ENCODE measurements at regions not wholly inside any gene's neighbourhood (a gene's known extent, or its start where the extent isn't known, plus 50 kb on each side); places are given as distances from the start of the nearest gene placed in this dataset.

DNA sequence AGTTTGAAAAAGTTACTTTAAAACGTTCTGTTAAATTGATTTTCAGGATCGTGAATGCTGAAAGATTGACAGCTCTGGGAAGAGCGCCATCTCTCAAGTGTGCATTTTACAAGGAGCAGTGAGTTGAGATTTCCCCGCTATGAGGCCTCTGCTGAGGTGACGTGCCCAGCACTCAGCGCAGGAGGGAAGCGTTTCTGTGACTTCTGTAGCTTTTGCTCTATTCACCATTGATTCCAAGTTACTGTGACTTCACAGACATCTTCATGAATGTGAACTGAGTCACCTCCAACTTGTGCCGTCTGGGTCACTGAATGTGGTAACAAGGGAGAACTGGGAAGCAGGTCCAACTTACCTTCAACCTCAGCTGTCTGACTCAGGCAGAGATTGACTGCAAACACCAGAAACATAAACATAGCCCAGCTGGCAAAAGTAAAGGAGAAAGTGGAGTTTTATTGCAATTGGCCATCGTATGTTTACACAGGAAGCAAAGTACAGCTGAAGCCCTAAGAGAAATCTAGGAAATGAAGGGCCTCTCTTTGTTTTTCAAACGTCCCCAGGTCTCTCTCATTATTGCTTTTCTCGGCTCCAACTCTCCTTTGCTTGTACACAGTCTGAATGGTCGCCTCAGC is 428.8 kb upstream of the CLINT1 start:
- DNase-seq (ENCODE audit: low read depth): peak; percentile 1
- no peaks in the 10 kb centered on the region for H3K36me3 ChIP-seq (ENCODE audit: control insufficient read depth, insufficient read depth, low read length)
- POLR2A ChIA-PET: interaction anchor here (0.6 kb wide), 1 partner anchor 10 kb away, joined by 3 read pairs; no protein-coding TSS in a partner anchor
- TF ChIP-seq, protein P1, sequence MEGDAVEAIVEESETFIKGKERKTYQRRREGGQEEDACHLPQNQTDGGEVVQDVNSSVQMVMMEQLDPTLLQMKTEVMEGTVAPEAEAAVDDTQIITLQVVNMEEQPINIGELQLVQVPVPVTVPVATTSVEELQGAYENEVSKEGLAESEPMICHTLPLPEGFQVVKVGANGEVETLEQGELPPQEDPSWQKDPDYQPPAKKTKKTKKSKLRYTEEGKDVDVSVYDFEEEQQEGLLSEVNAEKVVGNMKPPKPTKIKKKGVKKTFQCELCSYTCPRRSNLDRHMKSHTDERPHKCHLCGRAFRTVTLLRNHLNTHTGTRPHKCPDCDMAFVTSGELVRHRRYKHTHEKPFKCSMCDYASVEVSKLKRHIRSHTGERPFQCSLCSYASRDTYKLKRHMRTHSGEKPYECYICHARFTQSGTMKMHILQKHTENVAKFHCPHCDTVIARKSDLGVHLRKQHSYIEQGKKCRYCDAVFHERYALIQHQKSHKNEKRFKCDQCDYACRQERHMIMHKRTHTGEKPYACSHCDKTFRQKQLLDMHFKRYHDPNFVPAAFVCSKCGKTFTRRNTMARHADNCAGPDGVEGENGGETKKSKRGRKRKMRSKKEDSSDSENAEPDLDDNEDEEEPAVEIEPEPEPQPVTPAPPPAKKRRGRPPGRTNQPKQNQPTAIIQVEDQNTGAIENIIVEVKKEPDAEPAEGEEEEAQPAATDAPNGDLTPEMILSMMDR (IDR thresholded peaks at IDR 0.05; ENCODE audit: insufficient read depth, low read depth, low read length): no peak
- CTCF ChIA-PET: interaction anchor here (1.0 kb wide), 1 partner anchor 24 kb away, joined by 3 read pairs; no protein-coding TSS in a partner anchor
- H3K4me3 ChIP-seq (ENCODE audit: low read depth, low read length): no peak overlapping the region
- H3K27me3 ChIP-seq (ENCODE audit: control insufficient read depth, insufficient read depth, low read length): no peaks in the 10 kb centered on the region

DNA sequence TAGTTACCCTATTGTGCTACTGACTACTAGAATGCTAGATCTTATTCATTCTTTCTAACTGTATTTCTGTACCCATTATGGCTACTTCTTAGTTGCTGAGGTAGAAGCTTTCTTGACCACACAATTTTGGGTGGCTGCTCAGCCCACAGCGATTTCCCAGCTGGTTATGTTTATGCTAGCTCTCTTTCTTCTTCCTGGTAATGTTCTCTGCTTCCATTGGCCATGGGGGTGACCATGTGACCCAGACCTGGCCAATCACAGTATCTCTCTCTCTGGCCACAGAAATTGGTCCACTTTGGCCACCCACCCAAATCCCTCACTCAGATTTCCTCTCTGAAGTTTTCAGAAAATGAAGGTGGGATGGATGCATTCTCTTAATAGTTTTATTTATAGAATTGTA is 427.9 kb upstream of the CLINT1 start:
- ChIA-PET CTCF (no interaction called here), POLR2A (no interaction called here)
- DNase-seq (ENCODE audit: low read depth): no peak
- Histone ChIP-seq H3K4me3 (ENCODE audit: low read depth, low read length) (no peak overlapping the region), H3K36me3 (ENCODE audit: control insufficient read depth, insufficient read depth, low read length) (no peaks in the 10 kb centered on the region), H3K27me3 (ENCODE audit: control insufficient read depth, insufficient read depth, low read length) (no peaks in the 10 kb centered on the region)
- TF ChIP-seq, protein P1 (IDR thresholded peaks at IDR 0.05; ENCODE audit: insufficient read depth, low read depth, low read length): no peak

DNA sequence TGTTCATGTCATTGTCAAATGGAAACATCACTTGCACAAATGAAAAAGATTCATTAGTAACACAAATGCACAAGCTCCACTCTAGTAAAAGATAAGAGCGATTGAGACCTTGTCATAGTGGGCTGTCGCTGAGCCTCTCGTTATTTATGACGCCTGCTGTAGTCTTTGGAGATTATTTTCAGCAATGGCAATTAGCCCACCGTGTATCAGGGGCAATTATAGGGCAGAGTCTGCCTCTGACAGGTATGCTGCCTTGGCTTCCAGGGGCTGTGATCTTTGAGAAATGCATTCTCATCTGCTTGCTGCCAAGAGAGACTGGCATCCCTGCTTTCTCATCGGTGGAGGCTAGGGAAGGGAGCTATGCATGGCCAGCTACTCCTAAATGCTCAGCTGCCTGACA is 426.8 kb upstream of the CLINT1 start:
- H3K27me3 ChIP-seq (ENCODE audit: control insufficient read depth, insufficient read depth, low read length): no peaks in the 10 kb centered on the region
- ChIA-PET POLR2A (no interaction called here), CTCF (interaction anchor here (0.9 to 1.3 kb wide), 2 partner anchors 10 to 12 kb away, joined by 3 to 4 read pairs; no protein-coding TSS in a partner anchor)
- DNase-seq (ENCODE audit: low read depth): no peak
- no peak overlapping the region for H3K4me3 ChIP-seq (ENCODE audit: low read depth, low read length)
- TF ChIP-seq, protein P1 (IDR thresholded peaks at IDR 0.05; ENCODE audit: insufficient read depth, low read depth, low read length): no peak
- no peaks in the 10 kb centered on the region for H3K36me3 ChIP-seq (ENCODE audit: control insufficient read depth, insufficient read depth, low read length)

DNA sequence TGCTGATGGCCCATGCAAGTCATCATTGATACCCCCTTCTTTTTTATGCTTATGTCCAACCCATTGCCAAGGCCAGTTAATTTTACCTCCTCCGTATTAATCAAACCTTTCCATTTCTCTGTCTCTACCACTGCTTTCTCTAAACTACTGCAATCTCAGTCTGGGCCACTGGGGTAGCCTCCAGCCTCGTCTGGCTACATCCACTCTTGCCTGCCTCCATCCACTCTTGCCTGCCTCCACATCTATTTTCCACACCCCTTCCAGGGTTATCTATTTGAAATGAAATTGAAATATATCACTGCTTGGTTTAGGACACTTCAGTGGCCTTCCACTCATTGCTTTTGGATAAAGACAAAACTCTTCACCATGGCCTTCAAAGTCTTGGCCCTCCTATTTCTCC is 425.3 kb upstream of the CLINT1 start:
- H3K4me3 ChIP-seq (ENCODE audit: low read depth, low read length): no peak overlapping the region
- H3K36me3 ChIP-seq (ENCODE audit: control insufficient read depth, insufficient read depth, low read length): no peaks in the 10 kb centered on the region
- TF ChIP-seq, protein P1 (IDR thresholded peaks at IDR 0.05; ENCODE audit: insufficient read depth, low read depth, low read length): no peak
- POLR2A ChIA-PET: no interaction called here
- DNase-seq (ENCODE audit: low read depth): no peak
- CTCF ChIA-PET: no interaction called here
- no peaks in the 10 kb centered on the region for H3K27me3 ChIP-seq (ENCODE audit: control insufficient read depth, insufficient read depth, low read length)

DNA sequence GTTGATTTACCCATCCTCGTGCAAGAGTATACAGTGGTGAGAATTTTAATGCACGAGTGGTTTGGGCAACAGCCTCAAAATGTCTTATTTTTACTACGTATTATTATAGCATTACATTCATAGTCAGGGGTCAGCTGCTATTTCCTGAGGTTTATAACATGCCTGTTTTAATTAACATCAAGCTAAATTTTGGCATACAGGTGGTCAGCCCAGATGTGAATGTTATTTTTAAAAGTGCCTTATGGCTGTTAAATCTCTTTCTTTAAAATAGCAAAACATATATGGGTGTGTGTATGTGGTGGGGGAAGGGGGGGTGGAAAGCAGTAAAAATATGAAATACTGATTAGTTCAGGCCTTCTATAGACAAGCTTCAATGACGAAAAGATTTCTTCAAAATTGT is 424.5 kb upstream of the CLINT1 start:
- ChIA-PET CTCF (interaction anchor here (1.6 kb wide), 1 partner anchor 412 kb away, joined by 4 read pairs; no protein-coding TSS in a partner anchor), POLR2A (no interaction called here)
- no peak for DNase-seq (ENCODE audit: low read depth)
- no peaks in the 10 kb centered on the region for H3K36me3 ChIP-seq (ENCODE audit: control insufficient read depth, insufficient read depth, low read length)
- TF ChIP-seq, protein P1 (IDR thresholded peaks at IDR 0.05; ENCODE audit: insufficient read depth, low read depth, low read length): no peak
- no peaks in the 10 kb centered on the region for H3K27me3 ChIP-seq (ENCODE audit: control insufficient read depth, insufficient read depth, low read length)
- H3K4me3 ChIP-seq (ENCODE audit: low read depth, low read length): no peak overlapping the region
